KG1 (cell line): ENCODE measurements at regions not wholly inside any gene's neighbourhood (a gene's known extent, or its start where the extent isn't known, plus 50 kb on each side); places are given as distances from the start of the nearest gene placed in this dataset.

Experiments used
- DNase-seq: peaks from one replicate; lab custom pipeline; 2025; lab: John Stamatoyannopoulos, UW

- DNase-seq = no peak
Measured at GRCh38 chr5:89301321-89302025, 418.5 kb upstream of the MEF2C start.

- no peak for DNase-seq
Measured at GRCh38 chr5:89300426-89300970, 417.5 kb upstream of the MEF2C start.

- DNase-seq = no peak
Measured at GRCh38 chr5:89299998-89300397, 417.0 kb upstream of the MEF2C start.

GRCh38 chr5:89297066-89297465, 414.1 kb upstream of the MEF2C start:
- no peak for DNase-seq

- no peak for DNase-seq
Measured at GRCh38 chr5:89293810-89294209, 410.8 kb upstream of the MEF2C start.

- no peak for DNase-seq
Measured at GRCh38 chr5:89292487-89292886, 409.5 kb upstream of the MEF2C start.

- no peak for DNase-seq
Measured at GRCh38 chr5:89289604-89290003, 406.6 kb upstream of the MEF2C start.

GRCh38 chr5:89287964-89288363, 405.0 kb upstream of the MEF2C start:
- no peak for DNase-seq

GRCh38 chr5:89286320-89286719, 403.3 kb upstream of the MEF2C start:
- no peak for DNase-seq

GRCh38 chr5:89283728-89284493, 400.9 kb upstream of the MEF2C start:
- DNase-seq = no peak

GRCh38 chr5:89282554-89283510, 399.8 kb upstream of the MEF2C start:
- DNase-seq = no peak

- DNase-seq = no peak
Measured at GRCh38 chr5:89281766-89282553, 399.0 kb upstream of the MEF2C start.

- DNase-seq = no peak
Measured at GRCh38 chr5:89281211-89281610, 398.2 kb upstream of the MEF2C start.

GRCh38 chr5:89280103-89281037, 397.4 kb upstream of the MEF2C start:
- no peak for DNase-seq

GRCh38 chr5:89279391-89280036, 396.5 kb upstream of the MEF2C start:
- no peak for DNase-seq

GRCh38 chr5:89277816-89278215, 394.8 kb upstream of the MEF2C start:
- no peak for DNase-seq

- DNase-seq = no peak
Measured at GRCh38 chr5:89276566-89277305, 393.8 kb upstream of the MEF2C start.

- no peak for DNase-seq
Measured at GRCh38 chr5:89275066-89275855, 392.3 kb upstream of the MEF2C start.
